Psoas muscle (tissue), 7 donors: ENCODE measurements at regions not wholly inside any gene's neighbourhood (a gene's known extent, or its start where the extent isn't known, plus 50 kb on each side); places are given as distances from the start of the nearest gene placed in this dataset.
"Not testable (repeated sequence)": the region's sequence is repeated elsewhere in the genome, so short reads cannot be mapped to it uniquely, and the experiment has no call there.

ENCODE experiments used
- ATAC-seq, 4 donors: fragments of 200-7000 bp; cut with Tn5 transposase; one replicate each; pipeline ENCODE4 v1.9.1; 2020; ENCODE audit warnings: moderate library complexity in 3 of 4, mild to moderate bottlenecking in 2 of 4
- DNase-seq, 2 donors: peaks; one replicate each; pipeline ENCODE4 v3.0.0-alpha.2; 2020
- H3K27ac ChIP-seq: fragments of 200-600 bp; one replicate; pipeline ENCODE4 v1.8.0; 2022
- H3K27me3 ChIP-seq, 3 donors: fragments of 200-600 bp in 1 of 3; one replicate each; pipeline versions ENCODE4 v1.6.1 to v1.8.0; 2013 to 2022; ENCODE audit warnings: low read length in 2 of 3, mild to moderate bottlenecking in 2 of 3, moderate library complexity in 1 of 3; ENCODE audit not compliant: insufficient read depth in 3 of 3
- H3K36me3 ChIP-seq, 2 donors: fragments of 200-600 bp in 1 of 2; one replicate each; pipeline versions ENCODE4 v1.6.1 to v1.8.0; 2013 to 2022; ENCODE audit warnings: low read depth in 1 of 2, mild to moderate bottlenecking in 1 of 2, moderate library complexity in 1 of 2; ENCODE audit not compliant: insufficient read depth in 1 of 2
- H3K4me1 ChIP-seq: fragments of 200-600 bp; one replicate; pipeline ENCODE4 v1.8.0; 2022
- H3K4me3 ChIP-seq: fragments of 200-600 bp; one replicate; pipeline ENCODE4 v1.8.0; 2022; ENCODE audit warnings: mild to moderate bottlenecking
- H3K9me3 ChIP-seq: fragments of 200-600 bp; one replicate; pipeline ENCODE4 v1.8.0; 2022
- CTCF ChIP-seq: fragments of 200-600 bp; IDR thresholded peaks from one replicate; pipeline ENCODE4 v1.8.0; 2022; ENCODE audit warnings: antibody characterized with exemption
- WGBS, 3 donors: extraction: QIAGEN DNeasy Blood & Tissue Kit; methylation state at CpG; one replicate each; pipeline versions ENCODE4 v1.1.6 to v1.1.7; 2013; 5-methylcytosine and 5-hydroxymethylcytosine counted together
- intact Hi-C, 2 donors: fragments of 100-400 bp; cut with DNase I; formaldehyde crosslinking; loops; one replicate each; pipeline versions ENCODE4 v1.11.0 to v1.14.2; 2022
- donor health status: healthy with polysubstance abuse.
- donor health status: DM: no; HTN: no; CAD: no; lungs with moderate emphysema.
- donor health status: Bipolar disorder and iron deficiency.
- donor health status: healthy.
- donor health status: DM: yes; HTN: yes; CAD: no.
- donor health status: DM: no; HTN: no; CAD: no.
- donor health status: DM: yes; HTN: yes; CAD: no.

- Histone ChIP-seq H3K4me1 (no peaks in the 10 kb centered on the region), H3K27me3 (no peaks in the 10 kb centered on the region), H3K27ac (no peak overlapping the region), H3K9me3 (no peaks in the 10 kb centered on the region), H3K36me3 (no peaks in the 10 kb centered on the region), H3K4me3 (no peak overlapping the region)
- 13 to 16% (median 14%) methylated on average over 1 of the region's 1 CpG for WGBS, 3 donors
- no peak for DNase-seq
- no peak for ATAC-seq
- no peak for TF ChIP-seq CTCF
- intact Hi-C loops = no loop called here
Observed at GRCh38 chr12:31813305-31813704, 84.5 kb upstream of the AMN1 start.

- H3K27me3 ChIP-seq = no peaks in the 10 kb centered on the region
- 83 to 93% (median 92%) methylated on average over 1 of the region's 1 CpG for WGBS, 3 donors
- no peaks in the 10 kb centered on the region for H3K4me1 ChIP-seq
- H3K4me3 ChIP-seq = no peak overlapping the region
- ATAC-seq = no peak
- TF ChIP-seq CTCF = no peak
- no peak overlapping the region for H3K27ac ChIP-seq
- no peak for DNase-seq
- H3K9me3 ChIP-seq = no peaks in the 10 kb centered on the region
- H3K36me3 ChIP-seq = no peaks in the 10 kb centered on the region
- intact Hi-C loops = no loop called here
Observed at GRCh38 chr12:31807773-31808097, 78.9 kb upstream of the AMN1 start.

GRCh38 chr12:31807081-31807772, 78.4 kb upstream of the AMN1 start:
- ATAC-seq, H3K4me1 ChIP-seq, H3K36me3 ChIP-seq, H3K4me3 ChIP-seq, DNase-seq, H3K27me3 ChIP-seq, H3K9me3 ChIP-seq, H3K27ac ChIP-seq, intact Hi-C loops: not testable (repeated sequence)
- 81 to 84% (median 82%) methylated on average over 12 of the region's 12 CpGs for WGBS, 3 donors

GRCh38 chr12:31805681-31806080, 76.9 kb upstream of the AMN1 start:
- H3K4me3 ChIP-seq, H3K36me3 ChIP-seq, H3K9me3 ChIP-seq, H3K4me1 ChIP-seq, DNase-seq, ATAC-seq, intact Hi-C loops, H3K27ac ChIP-seq, H3K27me3 ChIP-seq: not testable (repeated sequence)
- 87 to 91% (median 88%) methylated on average over 14 to 24 of the region's 24 CpGs for WGBS, 3 donors

GRCh38 chr12:31804707-31805106, 75.9 kb upstream of the AMN1 start:
- DNase-seq, H3K27ac ChIP-seq, intact Hi-C loops, H3K36me3 ChIP-seq, ATAC-seq, H3K4me3 ChIP-seq, H3K27me3 ChIP-seq, H3K4me1 ChIP-seq, H3K9me3 ChIP-seq: not testable (repeated sequence)
- WGBS, 3 donors = 39 to 45% (median 40%) methylated on average over 10 to 11 of the region's 15 CpGs

GRCh38 chr12:31804185-31804504, 75.3 kb upstream of the AMN1 start:
- intact Hi-C loops = no loop called here
- Histone ChIP-seq H3K27me3 (no peaks in the 10 kb centered on the region), H3K4me1 (no peaks in the 10 kb centered on the region), H3K27ac (no peak overlapping the region), H3K9me3 (no peaks in the 10 kb centered on the region), H3K4me3 (no peak overlapping the region), H3K36me3 (no peaks in the 10 kb centered on the region)
- DNase-seq (no peak), ATAC-seq (no peak)
- 71 to 85% (median 76%) methylated on average over 1 of the region's 1 CpG for WGBS, 3 donors
- no peak for TF ChIP-seq CTCF
